ENCODE measurements at regions not wholly inside any gene's neighbourhood (a gene's known extent, or its start where the extent isn't known, plus 50 kb on each side); places are given as distances from the start of the nearest gene placed in this dataset.

DNA sequence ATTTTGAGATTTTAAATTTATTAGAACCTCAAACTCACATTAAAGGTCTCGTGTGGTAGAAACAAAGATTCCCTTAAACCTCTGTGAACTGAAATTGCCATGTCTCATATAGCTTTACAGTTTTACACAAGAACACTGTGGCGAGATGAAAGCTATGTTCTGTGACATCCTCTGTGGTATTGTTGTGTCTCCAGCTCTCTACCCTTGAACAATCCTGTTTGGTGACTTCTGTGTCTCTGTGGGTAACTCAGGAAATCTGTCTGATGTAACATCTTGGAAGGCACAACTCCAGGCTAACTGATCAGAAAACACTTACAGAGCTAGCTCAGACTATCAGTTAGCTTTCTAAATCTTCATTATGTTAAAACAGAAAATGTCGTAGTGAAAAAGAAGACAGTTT lies 318.8 kb upstream of the GBE1 start:
- no peak for DNase-seq (ENCODE audit: extremely low read depth, low read depth)
- TF ChIP-seq, protein P1, sequence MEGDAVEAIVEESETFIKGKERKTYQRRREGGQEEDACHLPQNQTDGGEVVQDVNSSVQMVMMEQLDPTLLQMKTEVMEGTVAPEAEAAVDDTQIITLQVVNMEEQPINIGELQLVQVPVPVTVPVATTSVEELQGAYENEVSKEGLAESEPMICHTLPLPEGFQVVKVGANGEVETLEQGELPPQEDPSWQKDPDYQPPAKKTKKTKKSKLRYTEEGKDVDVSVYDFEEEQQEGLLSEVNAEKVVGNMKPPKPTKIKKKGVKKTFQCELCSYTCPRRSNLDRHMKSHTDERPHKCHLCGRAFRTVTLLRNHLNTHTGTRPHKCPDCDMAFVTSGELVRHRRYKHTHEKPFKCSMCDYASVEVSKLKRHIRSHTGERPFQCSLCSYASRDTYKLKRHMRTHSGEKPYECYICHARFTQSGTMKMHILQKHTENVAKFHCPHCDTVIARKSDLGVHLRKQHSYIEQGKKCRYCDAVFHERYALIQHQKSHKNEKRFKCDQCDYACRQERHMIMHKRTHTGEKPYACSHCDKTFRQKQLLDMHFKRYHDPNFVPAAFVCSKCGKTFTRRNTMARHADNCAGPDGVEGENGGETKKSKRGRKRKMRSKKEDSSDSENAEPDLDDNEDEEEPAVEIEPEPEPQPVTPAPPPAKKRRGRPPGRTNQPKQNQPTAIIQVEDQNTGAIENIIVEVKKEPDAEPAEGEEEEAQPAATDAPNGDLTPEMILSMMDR (IDR thresholded peaks at IDR 0.05; ENCODE audit: low read depth, low read length, missing control alignments): no peak
- H3K4me3 ChIP-seq (replicated peaks; ENCODE audit: low read depth, low read length): no peak overlapping the region

DNA sequence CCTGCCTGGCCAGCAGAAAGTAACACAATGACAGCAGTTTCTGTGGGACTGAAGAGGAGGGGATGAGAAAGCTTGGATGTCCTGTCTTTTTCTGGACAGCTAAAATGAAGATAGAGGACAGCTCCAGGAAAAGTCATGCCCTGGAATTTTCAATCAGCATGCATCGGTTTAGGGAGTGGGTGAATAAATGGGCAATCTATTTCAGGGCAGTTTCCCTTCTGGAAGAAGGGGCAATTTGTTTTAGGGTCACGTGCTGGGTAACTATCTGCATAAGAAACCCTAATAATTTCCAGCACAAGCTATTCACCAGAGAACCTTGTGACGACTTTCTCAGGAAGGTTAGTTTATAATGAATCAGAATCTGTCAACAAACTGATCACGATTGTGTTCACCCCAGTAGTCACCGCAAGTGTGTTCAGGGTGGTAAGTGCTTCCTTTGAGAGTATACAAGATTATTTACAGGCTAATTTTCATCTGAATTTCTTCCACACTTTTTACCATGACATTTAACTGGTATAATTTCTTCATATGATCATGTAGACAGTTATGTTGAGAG lies 318.0 kb upstream of the GBE1 start:
- TF ChIP-seq, protein P1 (IDR thresholded peaks at IDR 0.05; ENCODE audit: low read depth, low read length, missing control alignments): no peak
- no peak for DNase-seq (ENCODE audit: extremely low read depth, low read depth)
- H3K4me3 ChIP-seq (replicated peaks; ENCODE audit: low read depth, low read length): no peak overlapping the region

DNA sequence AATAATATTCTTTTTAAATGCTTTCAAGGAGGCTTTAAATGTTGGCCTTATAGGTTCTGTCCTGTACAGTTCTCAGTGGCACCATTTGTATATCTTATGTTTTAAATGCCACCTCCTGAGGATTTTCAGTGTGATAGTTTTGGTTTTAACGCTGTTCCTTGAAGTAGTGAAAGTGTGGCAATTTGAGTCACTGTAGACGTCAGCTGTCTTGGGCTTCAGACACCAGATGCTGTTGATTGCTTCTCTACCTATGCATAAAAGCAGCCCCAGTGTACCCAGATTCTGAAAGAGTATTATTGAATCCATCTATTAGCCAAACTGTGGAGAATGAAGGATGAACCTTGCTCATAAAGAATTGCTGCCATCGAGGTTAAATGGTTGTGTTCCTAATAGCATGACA lies 316.8 kb upstream of the GBE1 start:
- no peak overlapping the region for H3K4me3 ChIP-seq (replicated peaks; ENCODE audit: low read depth, low read length)

DNA sequence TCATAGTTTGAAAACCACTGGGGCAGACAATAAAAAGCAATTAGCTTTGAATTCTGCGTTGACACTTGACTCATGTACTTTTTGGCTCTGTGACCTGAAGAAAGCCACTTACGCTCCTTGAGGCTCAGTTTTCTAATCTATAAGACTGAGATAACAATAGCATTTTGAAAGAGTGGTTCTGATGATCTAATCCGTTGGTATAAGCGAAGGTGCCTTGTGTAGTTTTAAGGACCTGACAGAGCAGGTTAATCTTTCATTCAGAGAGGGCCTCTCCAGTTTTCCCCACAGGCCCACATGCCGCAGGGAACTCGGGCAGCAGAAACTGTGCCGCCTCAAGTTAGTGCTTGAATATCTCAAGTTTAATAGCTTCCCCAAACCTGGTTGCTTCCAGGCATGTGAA lies 306.0 kb upstream of the GBE1 start:
- TF ChIP-seq, protein P1 (IDR thresholded peaks at IDR 0.05; ENCODE audit: low read depth, low read length, missing control alignments): no peak
- no peak overlapping the region for H3K4me3 ChIP-seq (replicated peaks; ENCODE audit: low read depth, low read length)

More for the DNA sequence above, 316.8 kb upstream of the GBE1 start:
- TF ChIP-seq, protein P1 (IDR thresholded peaks at IDR 0.05; ENCODE audit: low read depth, low read length, missing control alignments): no peak
- DNase-seq (ENCODE audit: extremely low read depth, low read depth): no peak

DNA sequence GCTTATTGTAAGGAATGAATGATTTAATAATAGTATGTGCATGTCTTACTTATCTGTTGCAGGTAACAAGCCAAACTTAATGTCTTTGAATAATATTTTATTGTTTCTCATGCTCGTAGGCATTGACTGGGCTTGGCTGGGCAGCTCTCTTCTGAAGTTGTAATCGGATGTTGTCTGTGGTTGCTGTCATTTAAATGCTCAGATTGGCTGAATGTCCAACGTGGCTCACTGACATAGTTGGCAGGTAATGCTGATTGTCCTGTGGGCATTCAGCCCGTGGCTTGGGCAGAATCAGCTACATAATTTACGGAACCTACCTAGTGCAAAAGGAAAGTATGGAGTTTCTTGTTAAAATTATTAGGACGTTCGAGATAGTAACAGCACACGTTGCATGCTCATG lies 297.4 kb upstream of the GBE1 start:
- no peak for DNase-seq (ENCODE audit: extremely low read depth, low read depth)
- no peak overlapping the region for H3K4me3 ChIP-seq (replicated peaks; ENCODE audit: low read depth, low read length)
- TF ChIP-seq, protein P1 (IDR thresholded peaks at IDR 0.05; ENCODE audit: low read depth, low read length, missing control alignments): no peak

More for the DNA sequence above, 306.0 kb upstream of the GBE1 start:
- no peak for DNase-seq (ENCODE audit: extremely low read depth, low read depth)

DNA sequence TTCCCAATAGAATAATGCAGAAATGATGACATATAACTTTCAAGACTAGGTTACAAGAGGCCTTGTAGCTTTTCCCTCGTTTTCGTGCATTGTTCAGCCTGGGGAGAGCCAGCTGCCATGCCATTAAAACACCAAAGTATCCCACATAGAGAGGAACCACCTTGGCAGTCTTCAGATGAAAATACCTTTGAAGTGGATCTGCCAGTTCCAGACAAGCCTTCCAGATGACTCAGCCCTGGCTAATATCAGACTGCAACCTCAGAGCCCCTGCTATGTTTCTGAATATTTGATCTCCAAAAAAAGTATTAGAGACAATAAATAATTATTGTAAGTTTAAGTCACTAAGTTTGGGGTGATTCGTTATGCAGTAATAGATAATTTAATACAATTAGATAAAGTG lies 294.3 kb upstream of the GBE1 start:
- no peak overlapping the region for H3K4me3 ChIP-seq (replicated peaks; ENCODE audit: low read depth, low read length)
- no peak for DNase-seq (ENCODE audit: extremely low read depth, low read depth)
- TF ChIP-seq, protein P1 (IDR thresholded peaks at IDR 0.05; ENCODE audit: low read depth, low read length, missing control alignments): no peak

DNA sequence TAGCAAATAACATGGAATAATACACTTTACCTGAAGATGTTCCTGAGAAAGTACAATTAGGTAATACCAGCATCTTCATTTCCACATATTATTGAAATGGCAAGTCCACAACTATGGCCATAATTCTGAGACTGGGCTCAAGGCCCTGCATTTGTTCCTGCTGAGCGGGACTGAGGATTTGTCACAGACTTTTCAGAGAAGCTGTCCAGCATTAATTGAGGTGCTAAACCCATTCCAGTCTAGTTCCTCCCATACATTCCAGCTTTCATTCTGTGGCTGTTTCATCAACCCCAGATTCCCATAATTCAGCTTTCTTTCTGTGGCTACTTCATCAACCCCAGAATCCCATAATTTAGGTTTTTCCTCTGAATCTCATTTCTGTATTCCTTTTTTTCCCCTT lies 293.4 kb upstream of the GBE1 start:
- TF ChIP-seq, protein P1 (IDR thresholded peaks at IDR 0.05; ENCODE audit: low read depth, low read length, missing control alignments): no peak
- no peak overlapping the region for H3K4me3 ChIP-seq (replicated peaks; ENCODE audit: low read depth, low read length)
- DNase-seq (ENCODE audit: extremely low read depth, low read depth): no peak

Measured in HFF-Myc (cell line).